Endodermal cell (in vitro differentiated cells): ENCODE measurements at regions not wholly inside any gene's neighbourhood (a gene's known extent, or its start where the extent isn't known, plus 50 kb on each side); places are given as distances from the start of the nearest gene placed in this dataset.

Experiments
- DNase-seq: peaks from one replicate; pipeline ENCODE4 v3.0.0-alpha.2; 2017
- H3K27ac ChIP-seq: 2 replicates; pipeline ENCODE4 v1.5.1; 2013; ENCODE audit warnings: mild to moderate bottlenecking, low read depth, low read length, moderate library complexity
- H3K27me3 ChIP-seq: 2 replicates; pipeline ENCODE4 v1.6.1; 2013; ENCODE audit warnings: mild to moderate bottlenecking, low read length, moderate library complexity; ENCODE audit not compliant: insufficient read depth, control insufficient read depth, poor library complexity, severe bottlenecking
- H3K36me3 ChIP-seq: 2 replicates; pipeline ENCODE4 v1.7.0; 2013; ENCODE audit warnings: mild to moderate bottlenecking, low read length, moderate library complexity; ENCODE audit not compliant: control insufficient read depth, insufficient read depth
- H3K4me1 ChIP-seq: one replicate; pipeline ENCODE4 v1.7.0; 2013; ENCODE audit warnings: low read length; ENCODE audit not compliant: control insufficient read depth, insufficient read depth
- H3K4me3 ChIP-seq: 2 replicates; pipeline ENCODE4 v1.5.1; 2013; ENCODE audit warnings: mild to moderate bottlenecking, low read length, moderate library complexity
- H3K9ac ChIP-seq: 2 replicates; pipeline ENCODE4 v1.6.1; 2013; ENCODE audit warnings: mild to moderate bottlenecking, low read length, moderate library complexity; ENCODE audit not compliant: poor library complexity, severe bottlenecking; ENCODE audit errors: extremely low read depth
- H3K9me3 ChIP-seq: 2 replicates; pipeline ENCODE4 v1.6.1; 2013; ENCODE audit warnings: mild to moderate bottlenecking, low read length, moderate library complexity; ENCODE audit not compliant: control insufficient read depth
- H3K27ac Mint-ChIP-seq: 2 replicates; pipeline ENCODE4 v1.8.0; 2020; ENCODE audit warnings: mixed read lengths
- H3K27me3 Mint-ChIP-seq: 2 replicates; pipeline ENCODE4 v1.8.0; 2021; ENCODE audit warnings: mild to moderate bottlenecking, mixed read lengths; ENCODE audit not compliant: insufficient read depth
- H3K36me3 Mint-ChIP-seq: 2 replicates; pipeline ENCODE4 v1.8.0; 2020; ENCODE audit warnings: low read depth, mixed read lengths
- H3K4me1 Mint-ChIP-seq: 2 replicates; pipeline ENCODE4 v1.8.0; 2020; ENCODE audit warnings: mixed read lengths
- H3K4me3 Mint-ChIP-seq: 2 replicates; pipeline ENCODE4 v1.8.0; 2020; ENCODE audit warnings: mild to moderate bottlenecking, moderate library complexity, mixed read lengths
- H3K9me3 Mint-ChIP-seq: 2 replicates; pipeline ENCODE4 v1.8.0; 2020; ENCODE audit warnings: mild to moderate bottlenecking, mixed read lengths
- CTCF ChIP-seq: fragments of 200-600 bp; sonication (generic); conservative IDR thresholded peaks from 2 replicates; pipeline ENCODE4 v1.5.0; 2021; ENCODE audit warnings: antibody characterized with exemption, mild to moderate bottlenecking
- WGBS, 2 experiments: methylation state at CpG; one replicate each; pipeline versions ENCODE4 v1.1.5 to v1.1.7; 2013; ENCODE audit warnings: missing lambda C conversion rate in 2 of 2, mixed read lengths in 1 of 2; ENCODE audit not compliant: insufficient coverage in 1 of 2, insufficient read length in 1 of 2; 5-methylcytosine and 5-hydroxymethylcytosine counted together

DNA sequence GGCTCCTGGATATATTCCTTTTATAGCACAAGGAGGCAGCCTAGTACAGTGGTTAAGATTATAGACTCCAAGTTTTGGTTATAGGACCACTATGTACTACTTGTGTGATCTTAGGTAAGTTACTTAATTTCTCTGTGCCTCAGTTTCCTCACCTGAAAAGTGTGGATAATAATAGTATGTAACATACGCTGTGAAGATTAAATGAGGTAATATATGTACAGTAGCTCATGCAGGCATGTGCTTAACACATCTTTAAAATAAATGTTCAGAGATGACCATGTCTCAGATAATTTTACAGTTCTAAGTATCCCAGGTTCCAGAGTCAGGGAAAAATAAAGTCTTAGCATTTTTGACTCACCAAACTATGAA lies 55.7 kb upstream of the TRABD2B start:
- Histone ChIP-seq H3K36me3 (no peaks in the 10 kb centered on the region), H3K4me3 (no peak overlapping the region), H3K9me3 (no peaks in the 10 kb centered on the region), H3K27ac (no peak overlapping the region), H3K4me1 (peaks cover 42% of the 10 kb centered on the region), H3K9ac (no peak overlapping the region), H3K27me3 (no peaks in the 10 kb centered on the region)
- H3K27ac Mint-ChIP-seq = no peak overlapping the region
- DNase-seq = no peak
- H3K27me3 Mint-ChIP-seq = peaks cover 13% of the 10 kb centered on the region
- no peaks in the 10 kb centered on the region for H3K9me3 Mint-ChIP-seq
- H3K36me3 Mint-ChIP-seq = no peaks in the 10 kb centered on the region
- TF ChIP-seq CTCF = no peak
- peaks cover 73% of the 10 kb centered on the region for H3K4me1 Mint-ChIP-seq
- H3K4me3 Mint-ChIP-seq = no peak overlapping the region
- 100% methylated on average over 1 of the region's 1 CpG; no CpG with 5 or more reads in 1 of the 2 experiments for WGBS, 2 experiments

- 50 to 66% methylated on average over 1 to 5 of the region's 5 CpGs for WGBS, 2 experiments
- H3K27ac ChIP-seq = no peak overlapping the region
- H3K36me3 Mint-ChIP-seq = no peaks in the 10 kb centered on the region
- no peaks in the 10 kb centered on the region for H3K9me3 Mint-ChIP-seq
- DNase-seq = peak; percentile 58
- peak overlapping the region; percentile 56 for H3K27ac Mint-ChIP-seq
- no peak for TF ChIP-seq CTCF
- H3K4me1 ChIP-seq = peaks cover 42% of the 10 kb centered on the region
- no peak overlapping the region for H3K9ac ChIP-seq
- no peaks in the 10 kb centered on the region for H3K9me3 ChIP-seq
- no peaks in the 10 kb centered on the region for H3K36me3 ChIP-seq
- H3K27me3 Mint-ChIP-seq = peaks cover 9% of the 10 kb centered on the region
- H3K27me3 ChIP-seq = no peaks in the 10 kb centered on the region
- peaks cover 78% of the 10 kb centered on the region for H3K4me1 Mint-ChIP-seq
- H3K4me3 ChIP-seq = no peak overlapping the region
- no peak overlapping the region for H3K4me3 Mint-ChIP-seq
Observed at GRCh38 chr1:48051466-48052126, 54.4 kb upstream of the TRABD2B start.

DNA sequence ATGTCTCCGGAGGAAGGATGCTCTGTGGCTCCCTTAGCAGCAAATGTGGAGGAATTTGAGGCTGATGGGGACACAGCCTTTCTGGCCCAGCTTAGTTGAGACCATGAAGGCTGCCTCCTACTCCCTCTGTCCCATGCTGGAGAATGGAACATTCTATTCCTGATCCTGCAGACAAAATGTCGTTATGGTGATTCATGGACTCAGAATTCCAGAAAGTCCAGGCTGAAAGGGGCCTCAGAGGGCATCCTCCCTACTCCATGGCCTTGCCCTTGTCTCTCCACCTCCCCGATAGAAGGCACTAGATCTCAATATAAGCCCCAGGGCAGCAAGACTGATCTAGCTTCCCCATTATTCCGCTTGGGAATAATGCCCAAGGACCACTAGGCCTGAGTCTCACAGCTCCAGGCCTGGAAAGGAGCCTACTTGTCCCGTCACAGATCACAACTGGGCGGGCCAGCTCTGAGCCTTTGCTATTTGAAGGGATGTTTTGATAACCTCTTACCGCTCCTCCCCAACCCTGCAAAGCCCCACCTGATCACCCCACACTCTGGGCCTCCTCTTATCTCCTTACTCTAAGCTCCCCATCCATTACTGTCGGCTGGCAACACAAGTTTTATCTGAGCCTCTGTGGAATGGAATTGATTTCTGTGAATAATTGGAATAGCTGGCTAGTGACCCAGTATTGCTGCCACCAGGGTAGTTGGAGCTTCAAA lies 52.8 kb upstream of the TRABD2B start:
- Mint-ChIP-seq H3K27ac (peak overlapping the region; percentile 56), H3K9me3 (no peaks in the 10 kb centered on the region), H3K27me3 (peaks cover 6% of the 10 kb centered on the region), H3K4me3 (no peak overlapping the region), H3K36me3 (no peaks in the 10 kb centered on the region), H3K4me1 (peaks cover 72% of the 10 kb centered on the region)
- Histone ChIP-seq H3K4me1 (peaks cover 42% of the 10 kb centered on the region), H3K9ac (no peak overlapping the region), H3K4me3 (no peak overlapping the region), H3K27me3 (no peaks in the 10 kb centered on the region), H3K27ac (no peak overlapping the region), H3K36me3 (no peaks in the 10 kb centered on the region), H3K9me3 (no peaks in the 10 kb centered on the region)
- DNase-seq = peak; percentile 76
- WGBS, 2 experiments = 83 to 92% methylated on average over 2 to 7 of the region's 8 CpGs
- no peak for TF ChIP-seq CTCF
